Adrenal gland (tissue), 9 donors: ENCODE measurements at regions not wholly inside any gene's neighbourhood (a gene's known extent, or its start where the extent isn't known, plus 50 kb on each side); places are given as distances from the start of the nearest gene placed in this dataset.

ENCODE experiments used
- DNase-seq, 7 donors: peaks; one replicate each; pipeline ENCODE4 v3.0.0-alpha.2; 2019 to 2020
- H3K27ac ChIP-seq, 5 donors: fragments of 200-600 bp; sonication (generic) in 4 of 5; 1 replicate in 3 of 5; 2 replicates in 2 of 5; pipeline versions ENCODE4 v1.5.1 to v1.8.0; 2016 to 2020; ENCODE audit warnings: mild to moderate bottlenecking in 1 of 5
- H3K27me3 ChIP-seq: fragments of 200-600 bp; 2 replicates; pipeline ENCODE4 v1.8.0; 2021
- H3K36me3 ChIP-seq, 2 donors: fragments of 200-600 bp; replicated peaks in 1 of 2; 1 replicate in 1 of 2; 2 replicates in 1 of 2; pipeline versions ENCODE4 v1.5.1 to v1.8.0; 2018 to 2022
- H3K4me1 ChIP-seq, 2 donors: fragments of 200-600 bp; replicated peaks in 1 of 2; 1 replicate in 1 of 2; 2 replicates in 1 of 2; pipeline versions ENCODE4 v1.5.1 to v1.8.0; 2018 to 2021
- H3K4me3 ChIP-seq, 4 donors: fragments of 200-600 bp; sonication (generic) in 3 of 4; one replicate each; pipeline ENCODE4 v1.5.1; 2016 to 2018
- H3K9me3 ChIP-seq, 3 donors: fragments of 200-600 bp; sonication (generic) in 1 of 3; replicated peaks in 1 of 3; 1 replicate in 2 of 3; 2 replicates in 1 of 3; pipeline versions ENCODE4 v1.5.1 to v1.8.0; 2016 to 2021
- CTCF ChIP-seq, 6 experiments: fragments of 450-650 bp in 4 of 6; fragments of 200-600 bp in 2 of 6; sonication (generic) in 1 of 6; IDR thresholded peaks; 1 replicate in 5 of 6; 2 replicates in 1 of 6; pipeline versions ENCODE4 v1.5.1 to v1.8.0; 2016 to 2021; ENCODE audit warnings: antibody characterized with exemption in 6 of 6, mild to moderate bottlenecking in 2 of 6, moderate library complexity in 1 of 6
- POLR2A ChIP-seq, 2 donors: fragments of 450-650 bp; IDR thresholded peaks; one replicate each; pipeline ENCODE4 v1.6.1; 2017; ENCODE audit warnings: antibody characterized with exemption in 2 of 2, mild to moderate bottlenecking in 2 of 2, moderate library complexity in 1 of 2
- WGBS, 4 donors: extraction: QIAGEN DNeasy Blood & Tissue Kit in 2 of 4; methylation state at CpG; one replicate each; pipeline versions ENCODE4 v1.1.5 to v1.1.7; 2013 to 2017; 5-methylcytosine and 5-hydroxymethylcytosine counted together
- intact Hi-C, 2 donors: fragments of 100-400 bp; cut with DNase I; formaldehyde crosslinking; loops; one replicate each; pipeline versions ENCODE4 v1.14.1 to v1.15.0; 2022 to 2023
- donor health status: healthy with polysubstance abuse.
- donor health status: Bipolar disorder and iron deficiency.
- donor health status: DM: yes; HTN: yes; CAD: no.
- donor health status: DM: no; HTN: no; CAD: no.
- donor health status: DM: no; HTN: no; CAD: no.

- H3K27me3 ChIP-seq, result peaks cover 9% of the 10 kb centered on the region
- H3K4me1 ChIP-seq, result no peaks in the 10 kb centered on the region
- H3K9me3 ChIP-seq, result no peaks in the 10 kb centered on the region
- intact Hi-C loops, result no loop called here
- 65 to 83% (median 78%) methylated on average over 2 of the region's 2 CpGs for WGBS, 4 donors
- DNase-seq, result no peak
- no peak overlapping the region for H3K27ac ChIP-seq
- no peaks in the 10 kb centered on the region for H3K36me3 ChIP-seq
- TF ChIP-seq POLR2A (IDR thresholded peaks at IDR 0.05) (no peak), CTCF (IDR thresholded peaks at IDR 0.05) (no peak)
- no peak overlapping the region for H3K4me3 ChIP-seq
Measured at GRCh38 chr6:45814772-45815171, 200.9 kb downstream of the CLIC5 start.

DNA sequence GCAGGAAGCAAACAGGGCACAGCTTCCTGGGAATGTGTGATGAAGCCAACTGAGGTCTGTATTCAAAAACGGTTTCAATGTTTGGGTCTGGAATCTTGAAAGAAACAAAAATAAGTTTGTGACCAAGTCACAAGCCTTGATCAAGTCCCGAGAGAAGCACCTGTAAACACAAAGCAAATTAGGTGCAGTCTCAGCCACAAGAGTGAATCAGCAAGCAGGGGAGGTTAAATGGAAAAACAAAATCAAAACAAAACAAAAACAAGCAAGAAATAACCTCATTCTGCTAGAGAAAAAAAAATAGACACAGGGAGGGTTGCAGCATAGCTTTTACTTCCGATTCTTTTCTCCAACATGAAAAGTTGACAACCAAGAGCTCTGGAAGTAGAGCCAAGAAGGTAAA, 201.7 kb downstream of the CLIC5 start:
- DNase-seq, result no peak
- Histone ChIP-seq H3K27me3 (peaks cover 9% of the 10 kb centered on the region), H3K4me1 (no peaks in the 10 kb centered on the region), H3K27ac (no peak overlapping the region), H3K4me3 (no peak overlapping the region), H3K9me3 (no peaks in the 10 kb centered on the region), H3K36me3 (no peaks in the 10 kb centered on the region)
- no peak for TF ChIP-seq POLR2A (IDR thresholded peaks at IDR 0.05)
- TF ChIP-seq CTCF (IDR thresholded peaks at IDR 0.05), result no peak
- intact Hi-C loops, result no loop called here
- 71 to 82% (median 76%) methylated on average over 3 of the region's 3 CpGs for WGBS, 4 donors

DNA sequence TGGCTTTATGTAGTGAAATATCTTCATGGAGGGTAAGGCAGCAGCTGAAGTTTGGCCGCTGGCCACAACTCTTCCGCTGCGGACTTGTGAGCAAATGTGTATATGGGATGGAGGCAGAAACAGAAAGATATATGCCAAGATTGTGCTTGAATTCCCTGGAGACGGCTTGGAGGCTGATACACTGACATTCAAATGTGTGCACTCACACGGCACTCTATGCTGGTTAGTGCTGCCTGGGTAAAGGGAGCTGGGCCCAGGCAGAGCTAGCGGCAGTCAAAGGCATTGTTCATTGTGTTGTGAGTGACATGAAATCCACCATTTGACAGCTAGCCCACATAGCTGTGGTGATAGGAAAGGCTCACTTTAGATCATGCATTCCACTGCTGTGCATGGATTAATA, 202.7 kb downstream of the CLIC5 start:
- Histone ChIP-seq H3K9me3 (no peaks in the 10 kb centered on the region), H3K4me3 (no peak overlapping the region), H3K4me1 (no peaks in the 10 kb centered on the region), H3K27ac (no peak overlapping the region), H3K36me3 (no peaks in the 10 kb centered on the region), H3K27me3 (peaks cover 9% of the 10 kb centered on the region)
- intact Hi-C loops, result no loop called here
- WGBS, 4 donors, result 74 to 90% (median 79%) methylated on average over 6 of the region's 6 CpGs
- TF ChIP-seq POLR2A (IDR thresholded peaks at IDR 0.05), result no peak
- no peak for TF ChIP-seq CTCF (IDR thresholded peaks at IDR 0.05)
- no peak for DNase-seq

GRCh38 chr6:45808917-45809316, 206.7 kb downstream of the CLIC5 start:
- intact Hi-C loops, result no loop called here

More at GRCh38 chr6:45808917-45809316, 206.7 kb downstream of the CLIC5 start:
- Histone ChIP-seq H3K36me3 (no peaks in the 10 kb centered on the region), H3K4me1 (peaks cover 0 to 4% of the 10 kb centered on the region in 2 donors), H3K27me3 (peaks cover 9% of the 10 kb centered on the region), H3K4me3 (no peak overlapping the region), H3K27ac (no peak overlapping the region), H3K9me3 (no peaks in the 10 kb centered on the region)
- WGBS, 4 donors, result 38 to 67% (median 60%) methylated on average over 1 of the region's 1 CpG
- no peak for DNase-seq
- TF ChIP-seq CTCF (IDR thresholded peaks at IDR 0.05) (no peak), POLR2A (IDR thresholded peaks at IDR 0.05) (no peak)
